ENCODE measurements at regions not wholly inside any gene's neighbourhood (a gene's known extent, or its start where the extent isn't known, plus 50 kb on each side); places are given as distances from the start of the nearest gene placed in this dataset.

GRCh38 chr2:30310371-30310770, 79.0 kb downstream of the LBH start:
- DNase-seq, result no peak

- no peak for DNase-seq
Observed at GRCh38 chr2:30310955-30311354, 79.6 kb downstream of the LBH start.

- DNase-seq, result no peak
Observed at GRCh38 chr2:30311711-30312110, 80.4 kb downstream of the LBH start.

- no peak for DNase-seq
Observed at GRCh38 chr2:30312916-30313315, 81.6 kb downstream of the LBH start.

GRCh38 chr2:30314981-30315380, 83.6 kb downstream of the LBH start:
- no peak for DNase-seq

GRCh38 chr2:30315391-30316063, 84.2 kb downstream of the LBH start:
- no peak for DNase-seq

- no peak for DNase-seq
Observed at GRCh38 chr2:30316408-30316807, 85.1 kb downstream of the LBH start.

GRCh38 chr2:30318987-30319782, 87.9 kb downstream of the LBH start:
- no peak for DNase-seq

GRCh38 chr2:30321466-30321865, 90.1 kb downstream of the LBH start:
- no peak for DNase-seq

GRCh38 chr2:30323499-30323898, 92.2 kb downstream of the LBH start:
- no peak for DNase-seq

GRCh38 chr2:30324245-30324908, 93.0 kb downstream of the LBH start:
- DNase-seq, result no peak

- no peak for DNase-seq
Observed at GRCh38 chr2:30325600-30326328, 94.4 kb downstream of the LBH start.

- no peak for DNase-seq
Observed at GRCh38 chr2:30326497-30326896, 95.2 kb downstream of the LBH start.

- DNase-seq, result no peak
Observed at GRCh38 chr2:30331038-30331437, 99.7 kb downstream of the LBH start.

- DNase-seq, result no peak
Observed at GRCh38 chr2:30331869-30332268, 100.5 kb downstream of the LBH start.

GRCh38 chr2:30332791-30333453, 101.6 kb downstream of the LBH start:
- no peak for DNase-seq

GRCh38 chr2:30334762-30335363, 103.5 kb downstream of the LBH start:
- no peak for DNase-seq

- DNase-seq, result no peak
Observed at GRCh38 chr2:30336084-30336483, 104.8 kb downstream of the LBH start.

GRCh38 chr2:30336978-30337841, 105.9 kb downstream of the LBH start:
- no peak for DNase-seq

- no peak for DNase-seq
Observed at GRCh38 chr2:30338475-30338874, 107.1 kb downstream of the LBH start.

GRCh38 chr2:30339071-30339470, 107.7 kb downstream of the LBH start:
- no peak for DNase-seq
